Caco-2 (cell line): ENCODE measurements at regions not wholly inside any gene's neighbourhood (a gene's known extent, or its start where the extent isn't known, plus 50 kb on each side); places are given as distances from the start of the nearest gene placed in this dataset.

Experiments used
- BruUV-seq: library from RNA; stranded (reverse); fragments of 400-500 nt; replicated peaks from 2 replicates; lab custom pipeline; 2021; lab: Mats Ljungman, UMichigan
- CTCF ChIA-PET: fragments of 300-600 bp; sonication (Branson Sonifier 250); formaldehyde crosslinking; loops from one replicate; lab custom pipeline; 2022; ENCODE audit warnings: antibody characterized with exemption; lab: Charles Lee
- POLR2A ChIA-PET: fragments of 300-600 bp; sonication (Branson Sonifier 250); formaldehyde crosslinking; loops from one replicate; lab custom pipeline; 2022; ENCODE audit warnings: antibody characterized with exemption; lab: Charles Lee
- DNase-seq, 2 experiments: peaks; one replicate each; pipeline versions ENCODE4 v3.0.0 to v3.0.0-alpha.2; 2020 to 2022
- H3K27me3 ChIP-seq: replicated peaks from 2 replicates; pipeline ENCODE4 v1.6.0; 2011; ENCODE audit warnings: low read length; ENCODE audit not compliant: control insufficient read depth, insufficient read depth
- H3K36me3 ChIP-seq: 2 replicates; pipeline ENCODE4 v1.5.1; 2011; ENCODE audit warnings: low read length; ENCODE audit not compliant: control insufficient read depth, insufficient read depth
- H3K4me1 ChIP-seq: fragments of 250-450 bp; sonication (Bioruptor Pico); 2 replicates; pipeline ENCODE4 v1.5.1; 2020; ENCODE audit warnings: mild to moderate bottlenecking
- H3K4me3 ChIP-seq: 2 replicates; pipeline ENCODE4 v1.5.1; 2011; ENCODE audit warnings: low read depth, mild to moderate bottlenecking, control low read depth, low read length
- H3K9me3 ChIP-seq: fragments of 250-450 bp; sonication (Bioruptor Pico); 2 replicates; pipeline ENCODE4 v1.5.1; 2020; ENCODE audit warnings: mild to moderate bottlenecking, moderate library complexity
- H3K27ac Mint-ChIP-seq: one replicate; pipeline ENCODE4 v1.8.0; 2022; ENCODE audit warnings: mixed read lengths; ENCODE audit not compliant: unreplicated experiment
- H3K27me3 Mint-ChIP-seq: one replicate; pipeline ENCODE4 v1.8.0; 2022; ENCODE audit warnings: mixed read lengths; ENCODE audit not compliant: insufficient read depth, unreplicated experiment
- H3K36me3 Mint-ChIP-seq: one replicate; pipeline ENCODE4 v1.8.0; 2022; ENCODE audit warnings: mild to moderate bottlenecking, mixed read lengths; ENCODE audit not compliant: insufficient read depth, unreplicated experiment
- H3K4me1 Mint-ChIP-seq: one replicate; pipeline ENCODE4 v1.8.0; 2022; ENCODE audit warnings: low read depth, mixed read lengths; ENCODE audit not compliant: unreplicated experiment
- H3K4me3 Mint-ChIP-seq: one replicate; pipeline ENCODE4 v1.8.0; 2022; ENCODE audit warnings: mild to moderate bottlenecking, moderate library complexity, mixed read lengths; ENCODE audit not compliant: unreplicated experiment
- H3K9me3 Mint-ChIP-seq: one replicate; pipeline ENCODE4 v1.8.0; 2022; ENCODE audit warnings: mixed read lengths; ENCODE audit not compliant: unreplicated experiment
- CTCF ChIP-seq, 2 experiments: fragments of 200-600 bp in 1 of 2; IDR thresholded peaks; 1 replicate in 1 of 2; 2 replicates in 1 of 2; pipeline versions ENCODE4 v1.5.1 to v1.8.0; 2011 to 2022; ENCODE audit warnings: antibody characterized with exemption in 1 of 2, control low read depth in 1 of 2, inconsistent platforms in 1 of 2, low read depth in 1 of 2, low read length in 1 of 2, mild to moderate bottlenecking in 1 of 2, moderate library complexity in 1 of 2; ENCODE audit not compliant: insufficient read depth in 1 of 2, severe bottlenecking in 1 of 2, unreplicated experiment in 1 of 2
- intact Hi-C: fragments of 100-400 bp; cut with micrococcal nuclease; formaldehyde crosslinking; loops from one replicate; pipeline ENCODE4 v1.10.0; 2022; ENCODE audit not compliant: unreplicated experiment

GRCh38 chr7:46109437-46109836 is 188.4 kb upstream of the IGFBP3 start:
- Mint-ChIP-seq H3K27ac (no peak overlapping the region), H3K4me1 (no peaks in the 10 kb centered on the region), H3K27me3 (peaks cover 3% of the 10 kb centered on the region), H3K4me3 (no peak overlapping the region), H3K36me3 (no peaks in the 10 kb centered on the region), H3K9me3 (no peaks in the 10 kb centered on the region)
- no peaks in the 10 kb centered on the region for H3K27me3 ChIP-seq
- H3K4me3 ChIP-seq: no peak overlapping the region
- H3K9me3 ChIP-seq: 0 out of 2 replicates have a peak, but pooled peaks cover 2% of the 10 kb centered on the region
- BruUV-seq: no TSS peak
- H3K36me3 ChIP-seq: no peaks in the 10 kb centered on the region
- intact Hi-C loops: loop anchor here (5.0 kb wide), 1 partner anchor 192 kb away; no protein-coding TSS in a partner anchor
- TF ChIP-seq CTCF (IDR thresholded peaks at IDR 0.05; ENCODE audit: insufficient read depth in 1 of 2, low read depth in 1 of 2, low read length in 1 of 2, severe bottlenecking in 1 of 2, unreplicated experiment in 1 of 2): no peak
- no peaks in the 10 kb centered on the region for H3K4me1 ChIP-seq
- POLR2A ChIA-PET: no interaction called here
- CTCF ChIA-PET: interaction anchor here (0.6 kb wide), 1 partner anchor 609 kb away, joined by 3 read pairs; no protein-coding TSS in a partner anchor
- DNase-seq: no peak

- intact Hi-C loops: loop anchor here (5.0 kb wide), 1 partner anchor 191 kb away; no protein-coding TSS in a partner anchor
- ChIA-PET CTCF (no interaction called here), POLR2A (no interaction called here)
These were observed 187.2 kb upstream of the IGFBP3 start for GRCh38 chr7:46108272-46108671.

GRCh38 chr7:46107610-46108217 is 186.6 kb upstream of the IGFBP3 start:
- Histone ChIP-seq H3K27me3 (no peaks in the 10 kb centered on the region), H3K9me3 (0 out of 2 replicates have a peak, but pooled peaks cover 2% of the 10 kb centered on the region), H3K4me1 (no peaks in the 10 kb centered on the region), H3K36me3 (no peaks in the 10 kb centered on the region), H3K4me3 (no peak overlapping the region)
- DNase-seq: peak in 1 of 2 experiments; percentile 8
- H3K27ac Mint-ChIP-seq: no peak overlapping the region
- TF ChIP-seq CTCF (IDR thresholded peaks at IDR 0.05; ENCODE audit: insufficient read depth in 1 of 2, low read depth in 1 of 2, low read length in 1 of 2, severe bottlenecking in 1 of 2, unreplicated experiment in 1 of 2): no peak
- H3K4me3 Mint-ChIP-seq: no peak overlapping the region
- no peaks in the 10 kb centered on the region for H3K9me3 Mint-ChIP-seq
- ChIA-PET CTCF (no interaction called here), POLR2A (no interaction called here)
- no peaks in the 10 kb centered on the region for H3K4me1 Mint-ChIP-seq
- no peaks in the 10 kb centered on the region for H3K36me3 Mint-ChIP-seq
- no TSS peak for BruUV-seq
- intact Hi-C loops: loop anchor here (5.0 kb wide), 1 partner anchor 190 kb away; no protein-coding TSS in a partner anchor
- H3K27me3 Mint-ChIP-seq: peaks cover 3% of the 10 kb centered on the region

More at GRCh38 chr7:46108272-46108671, 187.2 kb upstream of the IGFBP3 start:
- TF ChIP-seq CTCF (IDR thresholded peaks at IDR 0.05; ENCODE audit: insufficient read depth in 1 of 2, low read depth in 1 of 2, low read length in 1 of 2, severe bottlenecking in 1 of 2, unreplicated experiment in 1 of 2): no peak
- Histone ChIP-seq H3K4me1 (no peaks in the 10 kb centered on the region), H3K27me3 (no peaks in the 10 kb centered on the region), H3K9me3 (0 out of 2 replicates have a peak, but pooled peaks cover 2% of the 10 kb centered on the region), H3K36me3 (no peaks in the 10 kb centered on the region), H3K4me3 (no peak overlapping the region)
- H3K9me3 Mint-ChIP-seq: no peaks in the 10 kb centered on the region
- DNase-seq: no peak
- H3K4me1 Mint-ChIP-seq: no peaks in the 10 kb centered on the region
- H3K27ac Mint-ChIP-seq: no peak overlapping the region
- H3K4me3 Mint-ChIP-seq: no peak overlapping the region
- no peaks in the 10 kb centered on the region for H3K36me3 Mint-ChIP-seq
- no TSS peak for BruUV-seq
- peaks cover 3% of the 10 kb centered on the region for H3K27me3 Mint-ChIP-seq
